Panc1 (cell line): ENCODE measurements at regions not wholly inside any gene's neighbourhood (a gene's known extent, or its start where the extent isn't known, plus 50 kb on each side); places are given as distances from the start of the nearest gene placed in this dataset.

Source experiments
- CTCF ChIP-seq: fragments of 450-650 bp; IDR thresholded peaks from 2 replicates; pipeline ENCODE4 v1.5.1; 2017; ENCODE audit warnings: mild to moderate bottlenecking
- POLR2AphosphoS5 ChIP-seq: IDR thresholded peaks from 2 replicates; pipeline ENCODE4 v1.6.1; 2012; ENCODE audit warnings: mild to moderate bottlenecking, low read depth, low read length, moderate library complexity
- REST ChIP-seq, 2 experiments: IDR thresholded peaks; 2 replicates each; pipeline ENCODE4 v1.6.1; 2011 to 2012; ENCODE audit warnings: low read depth in 2 of 2, control low read depth in 1 of 2, low read length in 1 of 2, mild to moderate bottlenecking in 1 of 2, moderate library complexity in 1 of 2; ENCODE audit not compliant: insufficient read depth in 1 of 2
- SIN3A ChIP-seq: IDR thresholded peaks from 2 replicates; pipeline ENCODE4 v1.6.1; 2012; ENCODE audit warnings: low read depth, mild to moderate bottlenecking, low read length, moderate library complexity, borderline replicate concordance; ENCODE audit not compliant: insufficient read depth

- TF ChIP-seq CTCF, result peak; percentile 16; the same call in 1 of the 2 replicates
- TF ChIP-seq REST (IDR thresholded peaks at IDR 0.05; ENCODE audit: insufficient read depth in 1 of 2, low read depth in 2 of 2, low read length in 1 of 2), result no peak
- no peak for TF ChIP-seq POLR2AphosphoS5
- no peak for TF ChIP-seq SIN3A
These were observed 130.8 kb upstream of the TRHDE start for GRCh38 chr12:72141381-72141780.
